ENCODE measurements at regions not wholly inside any gene's neighbourhood (a gene's known extent, or its start where the extent isn't known, plus 50 kb on each side); places are given as distances from the start of the nearest gene placed in this dataset.

GRCh38 chr2:81974216-81974615 lies 1669.7 kb upstream of the LRRTM1 start:
- Histone ChIP-seq H3K4me1 (no peaks in the 10 kb centered on the region), H3K27ac (no peak overlapping the region), H3K9me3 (no peaks in the 10 kb centered on the region), H3K4me3 (no peak overlapping the region), H3K27me3 (no peaks in the 10 kb centered on the region), H3K36me3 (no peaks in the 10 kb centered on the region)
- DNase-seq (ENCODE audit: low spot score in 2 of 2), result no peak
- intact Hi-C loops (cut with DNase I; ENCODE audit: low total_unique reads), result no loop called here
- TF ChIP-seq POLR2AphosphoS5 (IDR thresholded peaks at IDR 0.05) (no peak), POLR2A (IDR thresholded peaks at IDR 0.05) (no peak)
- TF ChIP-seq, protein P1, sequence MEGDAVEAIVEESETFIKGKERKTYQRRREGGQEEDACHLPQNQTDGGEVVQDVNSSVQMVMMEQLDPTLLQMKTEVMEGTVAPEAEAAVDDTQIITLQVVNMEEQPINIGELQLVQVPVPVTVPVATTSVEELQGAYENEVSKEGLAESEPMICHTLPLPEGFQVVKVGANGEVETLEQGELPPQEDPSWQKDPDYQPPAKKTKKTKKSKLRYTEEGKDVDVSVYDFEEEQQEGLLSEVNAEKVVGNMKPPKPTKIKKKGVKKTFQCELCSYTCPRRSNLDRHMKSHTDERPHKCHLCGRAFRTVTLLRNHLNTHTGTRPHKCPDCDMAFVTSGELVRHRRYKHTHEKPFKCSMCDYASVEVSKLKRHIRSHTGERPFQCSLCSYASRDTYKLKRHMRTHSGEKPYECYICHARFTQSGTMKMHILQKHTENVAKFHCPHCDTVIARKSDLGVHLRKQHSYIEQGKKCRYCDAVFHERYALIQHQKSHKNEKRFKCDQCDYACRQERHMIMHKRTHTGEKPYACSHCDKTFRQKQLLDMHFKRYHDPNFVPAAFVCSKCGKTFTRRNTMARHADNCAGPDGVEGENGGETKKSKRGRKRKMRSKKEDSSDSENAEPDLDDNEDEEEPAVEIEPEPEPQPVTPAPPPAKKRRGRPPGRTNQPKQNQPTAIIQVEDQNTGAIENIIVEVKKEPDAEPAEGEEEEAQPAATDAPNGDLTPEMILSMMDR (IDR thresholded peaks at IDR 0.05), result no peak

- Histone ChIP-seq H3K27me3 (no peaks in the 10 kb centered on the region), H3K27ac (no peak overlapping the region), H3K9me3 (no peaks in the 10 kb centered on the region), H3K36me3 (no peaks in the 10 kb centered on the region), H3K4me3 (no peak overlapping the region), H3K4me1 (no peaks in the 10 kb centered on the region)
- TF ChIP-seq, protein P1 (IDR thresholded peaks at IDR 0.05), result no peak
- TF ChIP-seq POLR2AphosphoS5 (IDR thresholded peaks at IDR 0.05), result no peak
- TF ChIP-seq POLR2A (IDR thresholded peaks at IDR 0.05), result no peak
- DNase-seq (ENCODE audit: low spot score in 2 of 2), result no peak
- intact Hi-C loops (cut with DNase I; ENCODE audit: low total_unique reads), result no loop called here
Measured at GRCh38 chr2:81942876-81943275, 1638.3 kb upstream of the LRRTM1 start.

DNA sequence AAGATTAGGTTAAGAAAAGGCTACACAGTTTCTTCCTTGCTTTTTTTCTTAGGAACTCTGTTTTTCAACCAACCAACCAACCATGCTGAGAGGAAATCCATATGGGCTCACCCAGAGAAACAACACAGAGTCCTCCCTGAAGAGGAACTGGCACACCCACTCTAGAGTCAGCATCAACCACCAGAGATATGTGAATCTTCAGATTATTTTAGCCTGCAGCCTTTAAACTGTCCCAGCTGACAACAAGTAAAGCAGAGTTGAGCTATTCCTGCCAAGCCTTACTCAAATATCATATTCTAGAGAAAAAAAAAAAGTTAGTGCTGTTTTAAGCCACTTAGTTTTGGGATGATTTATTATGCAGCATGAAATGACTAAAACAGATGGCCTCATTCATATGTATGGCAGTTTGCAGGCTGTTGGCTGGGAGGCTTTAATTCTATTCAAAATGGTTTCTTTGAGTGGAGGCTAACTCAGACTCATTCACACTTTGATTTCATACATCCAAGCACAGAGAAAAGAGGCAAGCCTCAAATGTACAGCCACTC lies 1637.7 kb upstream of the LRRTM1 start:
- intact Hi-C loops (cut with DNase I; ENCODE audit: low total_unique reads), result no loop called here
- Histone ChIP-seq H3K9me3 (no peaks in the 10 kb centered on the region), H3K27me3 (no peaks in the 10 kb centered on the region), H3K4me1 (no peaks in the 10 kb centered on the region), H3K4me3 (no peak overlapping the region), H3K27ac (no peak overlapping the region), H3K36me3 (no peaks in the 10 kb centered on the region)
- TF ChIP-seq POLR2A (IDR thresholded peaks at IDR 0.05), result no peak
- TF ChIP-seq, protein P1 (IDR thresholded peaks at IDR 0.05), result no peak
- TF ChIP-seq POLR2AphosphoS5 (IDR thresholded peaks at IDR 0.05), result no peak
- no peak for DNase-seq (ENCODE audit: low spot score in 2 of 2)

DNA sequence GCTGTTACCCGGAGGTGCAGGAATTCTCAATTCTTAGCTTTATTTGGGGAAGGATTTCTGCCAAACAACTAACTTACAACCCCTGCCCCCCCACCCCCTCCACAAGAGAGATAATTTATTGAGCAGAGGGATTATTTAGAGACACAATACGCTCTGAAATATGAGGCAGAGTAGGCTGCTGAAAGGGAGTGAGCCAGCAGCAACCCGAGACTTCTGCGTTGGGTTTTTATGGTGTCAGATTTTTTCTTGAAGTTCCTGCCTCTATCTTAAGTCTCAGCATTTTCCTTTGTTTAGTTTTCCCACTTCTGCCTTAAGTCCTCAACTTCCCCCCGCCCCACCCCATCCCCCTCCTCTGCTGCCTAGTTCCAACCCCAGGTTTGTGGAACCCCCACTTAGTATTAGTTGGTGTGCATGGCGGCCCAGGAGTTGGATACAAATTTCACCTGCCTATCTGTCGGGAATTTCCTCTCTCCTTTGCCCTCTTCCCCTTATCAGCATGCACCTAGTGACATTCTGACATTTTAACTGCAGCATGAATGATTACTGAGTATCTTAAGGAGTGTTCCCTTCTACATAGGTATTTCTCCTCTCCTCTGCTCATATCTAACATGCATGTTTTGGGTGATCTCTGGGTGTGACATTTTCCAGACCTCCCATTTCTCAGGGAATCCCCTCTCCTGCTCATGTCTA lies 1635.9 kb upstream of the LRRTM1 start:
- Histone ChIP-seq H3K36me3 (no peaks in the 10 kb centered on the region), H3K27me3 (no peaks in the 10 kb centered on the region), H3K9me3 (no peaks in the 10 kb centered on the region), H3K4me3 (no peak overlapping the region), H3K27ac (no peak overlapping the region), H3K4me1 (no peaks in the 10 kb centered on the region)
- intact Hi-C loops (cut with DNase I; ENCODE audit: low total_unique reads), result no loop called here
- DNase-seq (ENCODE audit: low spot score in 2 of 2), result no peak
- TF ChIP-seq, protein P1 (IDR thresholded peaks at IDR 0.05), result no peak
- TF ChIP-seq POLR2A (IDR thresholded peaks at IDR 0.05) (no peak), POLR2AphosphoS5 (IDR thresholded peaks at IDR 0.05) (no peak)

- H3K4me1 ChIP-seq, result no peaks in the 10 kb centered on the region
- no peaks in the 10 kb centered on the region for H3K9me3 ChIP-seq
- H3K27ac ChIP-seq, result no peak overlapping the region
- intact Hi-C loops (cut with DNase I; ENCODE audit: low total_unique reads), result no loop called here
- H3K4me3 ChIP-seq, result no peak overlapping the region
- no peaks in the 10 kb centered on the region for H3K27me3 ChIP-seq
- TF ChIP-seq POLR2AphosphoS5 (IDR thresholded peaks at IDR 0.05), result no peak
- no peak for TF ChIP-seq POLR2A (IDR thresholded peaks at IDR 0.05)
- TF ChIP-seq, protein P1 (IDR thresholded peaks at IDR 0.05), result no peak
- no peaks in the 10 kb centered on the region for H3K36me3 ChIP-seq
- no peak for DNase-seq (ENCODE audit: low spot score in 2 of 2)
Measured at GRCh38 chr2:81937944-81938343, 1633.4 kb upstream of the LRRTM1 start.

All from breast epithelium (tissue), 4 donors.